GM23338 (cell line): ENCODE measurements at regions not wholly inside any gene's neighbourhood (a gene's known extent, or its start where the extent isn't known, plus 50 kb on each side); places are given as distances from the start of the nearest gene placed in this dataset.

Experiments used
- ATAC-seq: fragments of 200-7000 bp; cut with Tn5 transposase; 3 replicates; pipeline ENCODE4 v1.9.1; 2020
- DNase-seq: peaks from one replicate; pipeline ENCODE4 v3.0.0-alpha.2; 2015; ENCODE audit warnings: low spot score
- H2AFZ ChIP-seq: fragments of 200-600 bp; sonication (generic); 2 replicates; pipeline ENCODE4 v1.8.0; 2016; ENCODE audit warnings: antibody characterized with exemption, mild to moderate bottlenecking, moderate library complexity
- H3F3A ChIP-seq: fragments of 200-600 bp; sonication (generic); replicated peaks from 2 replicates; pipeline ENCODE4 v1.8.0; 2017; ENCODE audit warnings: antibody characterized with exemption, mixed run types, low read depth
- H3K27ac ChIP-seq: fragments of 200-600 bp; sonication (generic); 2 replicates; pipeline ENCODE4 v1.6.1; 2016; ENCODE audit warnings: low read depth
- H3K27me3 ChIP-seq: fragments of 200-600 bp; sonication (generic); 2 replicates; pipeline ENCODE4 v1.8.0; 2016; ENCODE audit warnings: mild to moderate bottlenecking, mixed run types, moderate library complexity; ENCODE audit not compliant: insufficient read depth
- H3K36me3 ChIP-seq: fragments of 200-600 bp; sonication (generic); 2 replicates; pipeline ENCODE4 v1.8.0; 2016; ENCODE audit warnings: mild to moderate bottlenecking; ENCODE audit not compliant: insufficient read depth
- H3K4me1 ChIP-seq: fragments of 200-600 bp; sonication (generic); 2 replicates; pipeline ENCODE4 v1.8.0; 2016; ENCODE audit warnings: mild to moderate bottlenecking, moderate library complexity; ENCODE audit not compliant: insufficient read depth
- H3K4me2 ChIP-seq: fragments of 200-600 bp; sonication (generic); 2 replicates; pipeline ENCODE4 v1.7.1; 2017; ENCODE audit warnings: mixed run types
- H3K4me3 ChIP-seq: fragments of 200-600 bp; sonication (generic); 2 replicates; pipeline ENCODE4 v1.6.1; 2016; ENCODE audit warnings: mixed run types
- H3K79me2 ChIP-seq: fragments of 200-600 bp; sonication (generic); replicated peaks from 2 replicates; pipeline ENCODE4 v1.8.0; 2017; ENCODE audit warnings: mild to moderate bottlenecking; ENCODE audit not compliant: insufficient read depth
- H3K9me2 ChIP-seq: fragments of 200-600 bp; sonication (generic); 2 replicates; pipeline ENCODE4 v1.8.0; 2017; ENCODE audit not compliant: insufficient read depth
- H4K20me1 ChIP-seq: fragments of 200-600 bp; sonication (generic); replicated peaks from 2 replicates; pipeline ENCODE4 v1.8.0; 2017; ENCODE audit warnings: mild to moderate bottlenecking; ENCODE audit not compliant: insufficient read depth
- H3K27ac Mint-ChIP-seq: 2 replicates; pipeline ENCODE4 v1.8.0; 2020; ENCODE audit warnings: inconsistent platforms, mild to moderate bottlenecking, moderate library complexity, mixed read lengths
- H3K27me3 Mint-ChIP-seq: 3 replicates; pipeline ENCODE4 v1.8.0; 2022; ENCODE audit warnings: low read depth, mild to moderate bottlenecking, moderate library complexity, mixed read lengths, inconsistent platforms; ENCODE audit not compliant: insufficient read depth, poor library complexity
- H3K36me3 Mint-ChIP-seq: 3 replicates; pipeline ENCODE4 v1.8.0; 2021; ENCODE audit warnings: low read depth, mild to moderate bottlenecking, inconsistent platforms, moderate library complexity, mixed read lengths
- H3K4me1 Mint-ChIP-seq: 3 replicates; pipeline ENCODE4 v1.8.0; 2020; ENCODE audit warnings: mild to moderate bottlenecking, inconsistent platforms, mixed read lengths
- H3K4me3 Mint-ChIP-seq: 3 replicates; pipeline ENCODE4 v1.8.0; 2021; ENCODE audit warnings: moderate library complexity, mild to moderate bottlenecking, inconsistent platforms, mixed read lengths
- H3K9me3 Mint-ChIP-seq: 3 replicates; pipeline ENCODE4 v1.8.0; 2020; ENCODE audit warnings: moderate library complexity, mild to moderate bottlenecking, inconsistent platforms, mixed read lengths
- CREB1 ChIP-seq: fragments of 250-450 bp; sonication (Bioruptor Pico); IDR thresholded peaks from 2 replicates; pipeline ENCODE4 v1.5.0; 2020; ENCODE audit warnings: low read depth, mild to moderate bottlenecking, moderate library complexity
- ETS1 ChIP-seq: IDR thresholded peaks from 2 replicates; pipeline ENCODE4 v1.6.1; 2016; ENCODE audit warnings: antibody characterized with exemption
- EZH2 ChIP-seq: fragments of 200-600 bp; sonication (generic); IDR thresholded peaks from one replicate; pipeline ENCODE4 v1.8.0; 2017; ENCODE audit warnings: antibody characterized with exemption, mild to moderate bottlenecking, low read depth; ENCODE audit not compliant: unreplicated experiment
- EZH2phosphoT487 ChIP-seq: fragments of 200-600 bp; sonication (generic); IDR thresholded peaks from one replicate; pipeline ENCODE4 v1.8.1; 2018; ENCODE audit warnings: antibody characterized with exemption; ENCODE audit not compliant: unreplicated experiment
- JUNB ChIP-seq: IDR thresholded peaks from one replicate; pipeline ENCODE4 v1.6.1; 2016; ENCODE audit warnings: antibody characterized with exemption; ENCODE audit not compliant: unreplicated experiment
- NANOG ChIP-seq: IDR thresholded peaks from 2 replicates; pipeline ENCODE4 v1.6.1; 2016; ENCODE audit warnings: antibody characterized with exemption, borderline replicate concordance
- POLR2AphosphoS5 ChIP-seq: IDR thresholded peaks from 2 replicates; pipeline ENCODE4 v1.6.1; 2016; ENCODE audit warnings: antibody characterized with exemption, low read depth
- REST ChIP-seq: IDR thresholded peaks from one replicate; pipeline ENCODE4 v1.6.1; 2018; ENCODE audit warnings: antibody characterized with exemption; ENCODE audit not compliant: unreplicated experiment
- STAT1 ChIP-seq: IDR thresholded peaks from one replicate; pipeline ENCODE4 v1.6.1; 2016; ENCODE audit warnings: antibody characterized with exemption; ENCODE audit not compliant: unreplicated experiment
- ZNF114 ChIP-seq: fragments of 250-450 bp; sonication (Bioruptor Pico); IDR thresholded peaks from 2 replicates; pipeline ENCODE4 v1.5.0; 2020; ENCODE audit warnings: mild to moderate bottlenecking, moderate library complexity
- ZNF331 ChIP-seq: fragments of 250-450 bp; sonication (Bioruptor Pico); IDR thresholded peaks from 2 replicates; pipeline ENCODE4 v1.5.0; 2020; ENCODE audit warnings: low read depth, mild to moderate bottlenecking, moderate library complexity
- TF ChIP-seq, protein P1 (sequence below): fragments of 250-450 bp; sonication (Bioruptor Pico); IDR thresholded peaks from 2 replicates; pipeline ENCODE4 v1.5.0; 2020; ENCODE audit warnings: mild to moderate bottlenecking, moderate library complexity
- TF ChIP-seq, protein P2 (sequence below), 2 experiments: fragments of 200-600 bp in 1 of 2; sonication (generic) in 1 of 2; conservative IDR thresholded peaks; 2 replicates each; pipeline versions ENCODE4 v1.5.1 to v1.6.1; 2016 to 2017; ENCODE audit warnings: antibody characterized with exemption in 2 of 2, low read depth in 2 of 2, mild to moderate bottlenecking in 2 of 2, moderate library complexity in 1 of 2

- Histone ChIP-seq H3K9me2 (0 out of 2 replicates have a peak, but pooled peaks cover 8% of the 10 kb centered on the region), H3F3A (no peaks in the 10 kb centered on the region), H3K4me2 (no peak overlapping the region), H3K4me1 (no peaks in the 10 kb centered on the region), H3K36me3 (no peaks in the 10 kb centered on the region), H2AFZ (no peak overlapping the region), H4K20me1 (no peaks in the 10 kb centered on the region), H3K27ac (no peak overlapping the region), H3K27me3 (no peaks in the 10 kb centered on the region), H3K4me3 (no peak overlapping the region), H3K79me2 (no peaks in the 10 kb centered on the region)
- no peaks in the 10 kb centered on the region for H3K9me3 Mint-ChIP-seq
- H3K27ac Mint-ChIP-seq = no peak overlapping the region
- H3K36me3 Mint-ChIP-seq = no peaks in the 10 kb centered on the region; the same call in 2 of the 3 replicates
- no peaks in the 10 kb centered on the region for H3K4me1 Mint-ChIP-seq
- ATAC-seq (no peak), DNase-seq (no peak)
- H3K4me3 Mint-ChIP-seq = no peak overlapping the region
- peaks cover 4% of the 10 kb centered on the region for H3K27me3 Mint-ChIP-seq
- TF ChIP-seq ZNF331 (CRISPR knock-in tag) (no peak), STAT1 (no peak), REST (no peak), CREB1 (CRISPR knock-in tag) (no peak), JUNB (no peak), EZH2 (no peak), ZNF114 (no peak), ETS1 (no peak), NANOG (no peak), EZH2phosphoT487 (no peak), POLR2AphosphoS5 (no peak)
- TF ChIP-seq, protein P1, sequence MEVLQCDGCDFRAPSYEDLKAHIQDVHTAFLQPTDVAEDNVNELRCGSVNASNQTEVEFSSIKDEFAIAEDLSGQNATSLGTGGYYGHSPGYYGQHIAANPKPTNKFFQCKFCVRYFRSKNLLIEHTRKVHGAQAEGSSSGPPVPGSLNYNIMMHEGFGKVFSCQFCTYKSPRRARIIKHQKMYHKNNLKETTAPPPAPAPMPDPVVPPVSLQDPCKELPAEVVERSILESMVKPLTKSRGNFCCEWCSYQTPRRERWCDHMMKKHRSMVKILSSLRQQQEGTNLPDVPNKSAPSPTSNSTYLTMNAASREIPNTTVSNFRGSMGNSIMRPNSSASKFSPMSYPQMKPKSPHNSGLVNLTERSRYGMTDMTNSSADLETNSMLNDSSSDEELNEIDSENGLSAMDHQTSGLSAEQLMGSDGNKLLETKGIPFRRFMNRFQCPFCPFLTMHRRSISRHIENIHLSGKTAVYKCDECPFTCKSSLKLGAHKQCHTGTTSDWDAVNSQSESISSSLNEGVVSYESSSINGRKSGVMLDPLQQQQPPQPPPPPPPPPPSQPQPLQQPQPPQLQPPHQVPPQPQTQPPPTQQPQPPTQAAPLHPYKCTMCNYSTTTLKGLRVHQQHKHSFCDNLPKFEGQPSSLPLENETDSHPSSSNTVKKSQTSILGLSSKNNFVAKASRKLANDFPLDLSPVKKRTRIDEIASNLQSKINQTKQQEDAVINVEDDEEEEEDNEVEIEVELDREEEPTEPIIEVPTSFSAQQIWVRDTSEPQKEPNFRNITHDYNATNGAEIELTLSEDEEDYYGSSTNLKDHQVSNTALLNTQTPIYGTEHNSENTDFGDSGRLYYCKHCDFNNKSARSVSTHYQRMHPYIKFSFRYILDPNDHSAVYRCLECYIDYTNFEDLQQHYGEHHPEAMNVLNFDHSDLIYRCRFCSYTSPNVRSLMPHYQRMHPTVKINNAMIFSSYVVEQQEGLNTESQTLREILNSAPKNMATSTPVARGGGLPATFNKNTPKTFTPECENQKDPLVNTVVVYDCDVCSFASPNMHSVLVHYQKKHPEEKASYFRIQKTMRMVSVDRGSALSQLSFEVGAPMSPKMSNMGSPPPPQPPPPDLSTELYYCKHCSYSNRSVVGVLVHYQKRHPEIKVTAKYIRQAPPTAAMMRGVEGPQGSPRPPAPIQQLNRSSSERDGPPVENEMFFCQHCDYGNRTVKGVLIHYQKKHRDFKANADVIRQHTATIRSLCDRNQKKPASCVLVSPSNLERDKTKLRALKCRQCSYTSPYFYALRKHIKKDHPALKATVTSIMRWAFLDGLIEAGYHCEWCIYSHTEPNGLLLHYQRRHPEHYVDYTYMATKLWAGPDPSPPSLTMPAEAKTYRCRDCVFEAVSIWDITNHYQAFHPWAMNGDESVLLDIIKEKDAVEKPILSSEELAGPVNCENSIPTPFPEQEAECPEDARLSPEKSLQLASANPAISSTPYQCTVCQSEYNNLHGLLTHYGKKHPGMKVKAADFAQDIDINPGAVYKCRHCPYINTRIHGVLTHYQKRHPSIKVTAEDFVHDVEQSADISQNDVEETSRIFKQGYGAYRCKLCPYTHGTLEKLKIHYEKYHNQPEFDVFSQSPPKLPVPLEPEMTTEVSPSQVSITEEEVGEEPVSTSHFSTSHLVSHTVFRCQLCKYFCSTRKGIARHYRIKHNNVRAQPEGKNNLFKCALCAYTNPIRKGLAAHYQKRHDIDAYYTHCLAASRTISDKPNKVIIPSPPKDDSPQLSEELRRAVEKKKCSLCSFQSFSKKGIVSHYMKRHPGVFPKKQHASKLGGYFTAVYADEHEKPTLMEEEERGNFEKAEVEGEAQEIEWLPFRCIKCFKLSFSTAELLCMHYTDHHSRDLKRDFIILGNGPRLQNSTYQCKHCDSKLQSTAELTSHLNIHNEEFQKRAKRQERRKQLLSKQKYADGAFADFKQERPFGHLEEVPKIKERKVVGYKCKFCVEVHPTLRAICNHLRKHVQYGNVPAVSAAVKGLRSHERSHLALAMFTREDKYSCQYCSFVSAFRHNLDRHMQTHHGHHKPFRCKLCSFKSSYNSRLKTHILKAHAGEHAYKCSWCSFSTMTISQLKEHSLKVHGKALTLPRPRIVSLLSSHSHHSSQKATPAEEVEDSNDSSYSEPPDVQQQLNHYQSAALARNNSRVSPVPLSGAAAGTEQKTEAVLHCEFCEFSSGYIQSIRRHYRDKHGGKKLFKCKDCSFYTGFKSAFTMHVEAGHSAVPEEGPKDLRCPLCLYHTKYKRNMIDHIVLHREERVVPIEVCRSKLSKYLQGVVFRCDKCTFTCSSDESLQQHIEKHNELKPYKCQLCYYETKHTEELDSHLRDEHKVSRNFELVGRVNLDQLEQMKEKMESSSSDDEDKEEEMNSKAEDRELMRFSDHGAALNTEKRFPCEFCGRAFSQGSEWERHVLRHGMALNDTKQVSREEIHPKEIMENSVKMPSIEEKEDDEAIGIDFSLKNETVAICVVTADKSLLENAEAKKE = no peak
- TF ChIP-seq, protein P2, sequence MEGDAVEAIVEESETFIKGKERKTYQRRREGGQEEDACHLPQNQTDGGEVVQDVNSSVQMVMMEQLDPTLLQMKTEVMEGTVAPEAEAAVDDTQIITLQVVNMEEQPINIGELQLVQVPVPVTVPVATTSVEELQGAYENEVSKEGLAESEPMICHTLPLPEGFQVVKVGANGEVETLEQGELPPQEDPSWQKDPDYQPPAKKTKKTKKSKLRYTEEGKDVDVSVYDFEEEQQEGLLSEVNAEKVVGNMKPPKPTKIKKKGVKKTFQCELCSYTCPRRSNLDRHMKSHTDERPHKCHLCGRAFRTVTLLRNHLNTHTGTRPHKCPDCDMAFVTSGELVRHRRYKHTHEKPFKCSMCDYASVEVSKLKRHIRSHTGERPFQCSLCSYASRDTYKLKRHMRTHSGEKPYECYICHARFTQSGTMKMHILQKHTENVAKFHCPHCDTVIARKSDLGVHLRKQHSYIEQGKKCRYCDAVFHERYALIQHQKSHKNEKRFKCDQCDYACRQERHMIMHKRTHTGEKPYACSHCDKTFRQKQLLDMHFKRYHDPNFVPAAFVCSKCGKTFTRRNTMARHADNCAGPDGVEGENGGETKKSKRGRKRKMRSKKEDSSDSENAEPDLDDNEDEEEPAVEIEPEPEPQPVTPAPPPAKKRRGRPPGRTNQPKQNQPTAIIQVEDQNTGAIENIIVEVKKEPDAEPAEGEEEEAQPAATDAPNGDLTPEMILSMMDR (conservative IDR thresholded peaks at IDR 0.05; ENCODE audit: low read depth in 2 of 2) = no peak
Observed at GRCh38 chr10:25694971-25695370, 239.1 kb upstream of the MYO3A start.
